NB4 (cell line): ENCODE measurements at regions not wholly inside any gene's neighbourhood (a gene's known extent, or its start where the extent isn't known, plus 50 kb on each side); places are given as distances from the start of the nearest gene placed in this dataset.

Experiments used
- MAX ChIP-seq: IDR thresholded peaks from 2 replicates; pipeline ENCODE4 v1.6.1; 2011; ENCODE audit warnings: low read depth, low read length
- MYC ChIP-seq: IDR thresholded peaks from 2 replicates; pipeline ENCODE4 v1.6.1; 2011; ENCODE audit warnings: low read depth, low read length
- POLR2A ChIP-seq: IDR thresholded peaks from 2 replicates; pipeline ENCODE4 v1.6.1; 2011; ENCODE audit warnings: mild to moderate bottlenecking; ENCODE audit not compliant: insufficient read length; ENCODE audit errors: extremely low read depth
- TF ChIP-seq, protein P1 (sequence below): IDR thresholded peaks from one replicate; pipeline ENCODE4 v1.5.1; 2012; ENCODE audit warnings: low read depth, low read length

- TF ChIP-seq, protein P1, sequence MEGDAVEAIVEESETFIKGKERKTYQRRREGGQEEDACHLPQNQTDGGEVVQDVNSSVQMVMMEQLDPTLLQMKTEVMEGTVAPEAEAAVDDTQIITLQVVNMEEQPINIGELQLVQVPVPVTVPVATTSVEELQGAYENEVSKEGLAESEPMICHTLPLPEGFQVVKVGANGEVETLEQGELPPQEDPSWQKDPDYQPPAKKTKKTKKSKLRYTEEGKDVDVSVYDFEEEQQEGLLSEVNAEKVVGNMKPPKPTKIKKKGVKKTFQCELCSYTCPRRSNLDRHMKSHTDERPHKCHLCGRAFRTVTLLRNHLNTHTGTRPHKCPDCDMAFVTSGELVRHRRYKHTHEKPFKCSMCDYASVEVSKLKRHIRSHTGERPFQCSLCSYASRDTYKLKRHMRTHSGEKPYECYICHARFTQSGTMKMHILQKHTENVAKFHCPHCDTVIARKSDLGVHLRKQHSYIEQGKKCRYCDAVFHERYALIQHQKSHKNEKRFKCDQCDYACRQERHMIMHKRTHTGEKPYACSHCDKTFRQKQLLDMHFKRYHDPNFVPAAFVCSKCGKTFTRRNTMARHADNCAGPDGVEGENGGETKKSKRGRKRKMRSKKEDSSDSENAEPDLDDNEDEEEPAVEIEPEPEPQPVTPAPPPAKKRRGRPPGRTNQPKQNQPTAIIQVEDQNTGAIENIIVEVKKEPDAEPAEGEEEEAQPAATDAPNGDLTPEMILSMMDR, result no peak
- no peak for TF ChIP-seq MYC
- no peak for TF ChIP-seq POLR2A
- no peak for TF ChIP-seq MAX
Measured at GRCh38 chr11:43583548-43583947, 97.0 kb upstream of the HSD17B12 start.
